HT-29 (cell line): ENCODE measurements at regions not wholly inside any gene's neighbourhood (a gene's known extent, or its start where the extent isn't known, plus 50 kb on each side); places are given as distances from the start of the nearest gene placed in this dataset.
"Not testable (repeated sequence)": the region's sequence is repeated elsewhere in the genome, so short reads cannot be mapped to it uniquely, and the experiment has no call there.

ENCODE experiments used
- DNase-seq: peaks from one replicate; pipeline ENCODE4 v3.0.0-alpha.2; 2015; ENCODE audit warnings: low spot score

DNA sequence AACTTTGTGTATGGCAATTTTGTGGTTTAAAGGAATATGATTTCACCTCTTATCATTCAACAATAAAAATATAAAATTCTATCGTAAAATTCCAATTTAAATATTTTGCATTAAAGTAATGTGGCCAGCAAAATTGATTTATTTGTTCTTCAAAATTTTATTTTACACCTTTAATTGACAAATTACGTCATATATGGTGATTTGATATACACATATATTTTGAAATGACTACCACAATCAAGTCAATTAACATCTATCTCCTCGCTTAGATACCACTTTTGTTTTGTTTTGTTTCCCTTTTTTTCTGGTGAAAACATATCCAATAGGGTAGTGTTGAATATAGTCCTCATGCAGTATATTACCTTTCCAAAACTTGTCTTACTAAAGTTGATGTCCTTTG is 467.6 kb upstream of the HS3ST5 start:
- DNase-seq: no peak

DNA sequence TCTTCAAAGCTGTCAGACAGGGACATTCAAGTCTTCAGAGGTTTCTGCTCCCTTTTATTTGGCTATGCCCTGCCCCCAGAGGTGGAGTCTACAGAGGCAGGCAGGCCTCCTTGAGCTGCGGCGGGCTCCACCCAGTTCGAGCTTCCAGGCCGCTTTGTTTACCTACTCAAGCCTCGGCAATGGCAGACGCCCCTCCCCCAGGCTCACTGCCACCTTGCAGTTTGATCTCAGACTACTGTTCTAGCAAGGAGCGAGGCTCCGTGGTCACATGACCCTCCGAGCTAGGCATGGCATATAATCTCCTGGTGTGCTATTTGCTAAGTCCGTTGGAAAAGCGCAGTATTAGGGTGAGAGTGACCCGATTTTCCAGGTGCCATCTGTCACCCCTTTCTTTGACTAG is 462.6 kb upstream of the HS3ST5 start:
- not testable (repeated sequence) for DNase-seq

DNA sequence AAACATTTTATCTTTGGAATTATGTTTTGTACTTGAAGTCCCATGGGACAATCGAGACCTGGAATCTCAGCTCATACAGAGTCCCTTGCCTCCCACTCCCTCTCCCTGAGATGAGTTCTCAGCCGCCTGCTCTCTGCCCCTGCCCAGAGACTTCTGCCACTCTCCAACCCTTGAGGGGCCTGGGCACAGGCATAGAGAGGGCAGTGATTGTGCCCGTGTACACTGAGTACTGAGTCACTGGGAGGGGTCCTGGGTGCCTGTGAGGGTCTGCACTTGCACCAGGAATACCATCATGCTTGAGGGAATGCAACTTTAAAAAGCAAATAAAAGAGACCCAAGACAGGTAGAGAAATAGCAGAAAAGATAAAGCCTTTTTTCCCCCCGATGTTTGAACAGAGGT is 453.8 kb upstream of the HS3ST5 start:
- DNase-seq: no peak

DNA sequence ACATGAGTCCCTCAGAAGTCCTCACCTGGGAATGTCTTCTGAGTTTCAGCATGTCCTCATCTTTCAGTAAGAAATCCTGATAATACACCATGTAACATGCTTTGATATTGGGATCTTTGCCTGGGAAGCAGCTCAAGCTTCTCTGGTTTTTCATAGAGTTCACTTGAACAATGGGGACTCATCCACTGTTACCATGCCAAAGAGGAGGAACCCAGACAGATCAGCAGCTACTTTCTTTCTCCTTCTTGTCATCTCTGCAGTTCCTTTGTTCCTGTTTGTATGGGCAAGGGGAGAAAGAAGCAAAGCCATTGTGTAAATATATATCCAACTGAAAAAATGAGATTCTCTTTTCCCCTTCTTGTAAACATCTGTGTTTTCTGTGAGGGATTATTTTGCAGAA is 450.6 kb upstream of the HS3ST5 start:
- no peak for DNase-seq

DNA sequence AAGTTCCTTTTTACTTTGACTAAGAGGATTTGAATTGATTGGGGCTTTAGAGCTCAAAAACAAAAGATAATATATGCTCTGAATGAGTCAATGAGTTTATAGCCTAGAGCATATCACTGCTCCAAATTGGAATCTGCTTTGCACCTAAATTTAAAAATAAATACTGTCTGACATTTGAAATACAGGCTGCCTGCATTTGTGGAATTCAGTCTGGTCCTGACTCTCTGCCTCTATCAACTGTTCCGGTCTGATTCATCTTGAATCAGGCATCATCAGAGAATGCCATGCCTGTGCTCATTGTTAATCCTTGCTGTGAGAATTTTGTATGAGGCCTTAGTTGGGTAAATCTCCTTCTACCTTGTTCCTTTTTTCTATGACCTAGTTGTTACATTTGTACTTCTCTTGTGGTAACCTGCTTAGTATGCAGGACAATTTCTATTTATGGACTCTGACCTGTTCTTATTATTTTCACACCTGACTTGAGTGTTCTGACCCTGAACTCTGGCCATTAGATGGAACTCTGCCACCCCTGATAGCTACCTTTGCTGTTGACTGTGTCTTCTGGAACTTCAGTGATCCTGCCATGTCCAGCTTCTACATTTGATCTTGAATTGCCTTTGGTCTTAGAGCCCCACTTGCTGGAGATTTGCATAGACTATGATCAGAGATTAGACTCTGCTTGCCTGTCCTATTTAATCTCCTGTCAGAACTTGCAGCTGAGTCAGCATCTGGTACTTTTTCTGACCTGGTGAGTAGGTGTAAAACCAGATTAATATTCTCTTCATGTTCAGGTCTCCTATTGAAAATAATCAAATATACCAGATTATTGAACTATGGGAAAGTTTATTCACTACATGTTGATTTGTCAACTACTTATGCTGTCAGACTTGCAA is 442.7 kb upstream of the HS3ST5 start:
- no peak for DNase-seq

DNA sequence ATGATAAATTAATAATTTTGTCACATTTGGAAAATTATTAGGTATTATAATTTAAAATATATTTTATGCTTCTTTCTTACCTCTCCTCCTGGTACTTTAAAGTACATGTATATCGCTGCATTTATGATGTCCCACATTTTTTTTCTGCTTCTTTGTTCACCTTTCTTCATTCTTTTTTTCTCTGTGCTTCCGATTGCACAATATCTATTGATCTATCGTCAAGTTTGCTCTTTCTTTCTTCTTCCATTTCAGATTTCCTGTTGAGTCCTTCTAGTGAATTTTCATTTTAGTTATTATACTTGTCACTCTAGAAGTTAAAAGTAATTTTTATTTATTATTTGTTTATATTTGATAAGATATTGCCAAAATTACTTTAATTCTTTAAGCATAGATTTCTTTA is 441.0 kb upstream of the HS3ST5 start:
- DNase-seq: no peak

DNA sequence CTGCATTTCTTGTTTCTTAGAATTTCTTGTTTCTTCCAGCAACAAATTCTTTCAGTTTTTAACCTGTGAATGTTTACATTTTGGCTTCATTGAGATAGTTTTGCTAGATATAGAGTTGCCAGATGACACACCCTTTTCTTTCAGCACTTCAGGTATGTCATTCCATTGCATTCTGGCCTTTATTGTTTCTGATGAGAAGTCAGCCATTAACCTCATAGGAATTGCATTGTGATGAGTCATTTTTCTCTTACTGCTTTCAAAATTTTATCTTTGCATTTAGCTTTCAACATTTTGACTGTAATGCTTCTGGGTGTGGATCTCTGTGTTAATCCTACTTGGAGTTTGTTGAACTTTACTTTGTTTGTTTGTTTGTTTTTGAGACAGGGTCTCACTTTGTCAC is 440.3 kb upstream of the HS3ST5 start:
- DNase-seq: no peak

DNA sequence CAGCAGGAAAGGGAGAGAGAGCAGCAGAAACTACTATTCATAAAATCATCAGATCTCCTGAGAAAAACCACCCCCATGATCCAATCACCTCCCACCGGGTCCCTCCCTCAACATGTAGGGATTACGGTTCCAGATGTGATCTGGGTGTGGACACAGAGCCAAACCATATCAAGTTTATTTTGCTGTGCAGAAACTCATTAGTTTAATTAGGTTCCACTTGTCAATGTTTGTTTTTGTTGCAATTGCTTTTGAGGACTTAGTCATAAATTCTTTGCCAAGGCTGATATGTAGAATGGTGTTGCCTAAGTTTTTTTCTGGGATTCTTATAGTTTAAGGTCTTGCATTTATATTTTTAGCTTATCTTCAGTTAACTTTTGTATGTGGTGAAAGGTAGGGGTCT is 422.0 kb upstream of the HS3ST5 start:
- DNase-seq: no peak

DNA sequence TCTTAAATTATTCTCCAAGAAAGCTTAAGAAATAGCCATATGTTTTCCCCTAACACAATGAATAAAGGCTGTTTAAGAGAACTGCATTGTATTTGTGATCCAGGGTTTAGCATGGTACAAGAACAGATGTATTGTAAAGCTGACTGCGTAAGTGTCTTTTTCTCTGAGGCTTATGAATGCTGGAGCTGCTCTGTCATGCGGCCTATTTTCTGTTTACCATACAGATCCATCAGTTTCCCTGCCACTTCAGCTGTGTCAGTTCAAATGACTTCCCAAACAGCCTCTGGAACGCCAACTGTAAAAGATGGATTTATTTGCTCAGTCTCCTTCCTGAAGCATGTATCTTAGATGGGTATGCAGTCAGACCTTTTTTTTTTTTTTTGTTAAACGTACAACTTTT is 419.3 kb upstream of the HS3ST5 start:
- no peak for DNase-seq

DNA sequence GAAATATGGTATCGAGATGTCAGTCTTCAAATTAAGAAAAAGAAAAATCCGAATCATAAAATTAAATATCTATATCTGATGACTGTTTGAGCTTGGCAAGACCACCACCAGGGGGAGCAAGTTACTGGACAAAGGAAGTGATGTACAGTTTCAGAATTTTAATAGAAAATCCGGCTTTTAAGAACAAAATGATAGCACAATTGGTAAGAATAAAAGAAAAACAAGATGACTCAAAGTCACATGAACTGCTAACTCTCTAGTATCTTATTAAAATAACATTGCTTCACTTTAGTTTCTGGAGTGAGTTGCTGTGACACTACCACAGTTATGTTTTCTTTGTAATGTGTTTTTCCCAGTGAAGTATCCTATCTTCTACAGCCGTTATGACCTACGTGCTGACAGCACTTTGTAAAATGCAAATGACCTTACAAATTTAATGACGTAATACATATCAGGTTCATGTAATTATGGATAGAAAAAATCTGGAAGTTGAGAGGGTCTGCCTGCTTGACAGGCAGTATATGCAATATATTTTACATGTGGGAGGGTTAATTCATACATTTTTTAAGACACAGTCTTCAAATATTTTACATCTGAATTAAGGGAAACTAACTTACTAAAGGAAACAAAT is 405.3 kb upstream of the HS3ST5 start:
- peak; percentile 42 for DNase-seq

DNA sequence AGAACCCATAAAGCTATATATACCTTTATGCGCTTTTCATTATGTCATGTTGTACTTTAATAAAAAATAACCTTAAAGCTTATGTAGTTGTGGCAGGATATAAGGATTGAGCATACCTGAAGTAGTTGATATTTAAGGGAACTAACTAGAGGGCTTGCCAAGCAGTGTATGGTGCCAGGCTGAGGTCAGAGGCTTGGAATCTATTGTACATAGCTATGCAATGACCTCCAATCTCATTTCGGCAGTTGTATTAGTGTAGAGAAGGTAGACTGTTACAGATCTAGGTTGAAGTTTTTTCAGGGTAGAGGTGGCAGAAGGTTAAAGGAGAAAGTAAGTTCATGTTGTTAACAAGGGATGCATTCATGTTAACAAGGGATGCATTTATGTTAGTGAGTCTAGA is 397.7 kb upstream of the HS3ST5 start:
- DNase-seq: no peak

DNA sequence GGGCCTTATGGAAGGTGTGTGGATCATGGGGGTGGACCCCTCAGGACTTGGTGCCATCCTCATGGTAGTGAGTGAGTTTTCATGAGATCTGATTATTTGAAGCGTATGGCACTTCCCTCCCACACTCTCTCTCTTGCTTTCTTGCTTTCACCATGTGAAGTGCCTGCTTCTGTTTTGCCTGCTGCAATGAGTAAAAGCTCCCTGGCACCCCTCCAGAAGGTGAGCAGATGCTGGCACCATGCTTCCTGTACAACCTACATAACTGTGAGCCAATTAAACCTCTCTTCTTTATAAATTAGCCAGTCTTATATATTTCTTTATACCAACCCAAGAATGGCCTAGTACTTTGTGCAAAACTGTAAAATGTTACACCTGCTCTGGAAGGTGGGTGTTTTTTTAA is 396.8 kb upstream of the HS3ST5 start:
- DNase-seq: no peak

DNA sequence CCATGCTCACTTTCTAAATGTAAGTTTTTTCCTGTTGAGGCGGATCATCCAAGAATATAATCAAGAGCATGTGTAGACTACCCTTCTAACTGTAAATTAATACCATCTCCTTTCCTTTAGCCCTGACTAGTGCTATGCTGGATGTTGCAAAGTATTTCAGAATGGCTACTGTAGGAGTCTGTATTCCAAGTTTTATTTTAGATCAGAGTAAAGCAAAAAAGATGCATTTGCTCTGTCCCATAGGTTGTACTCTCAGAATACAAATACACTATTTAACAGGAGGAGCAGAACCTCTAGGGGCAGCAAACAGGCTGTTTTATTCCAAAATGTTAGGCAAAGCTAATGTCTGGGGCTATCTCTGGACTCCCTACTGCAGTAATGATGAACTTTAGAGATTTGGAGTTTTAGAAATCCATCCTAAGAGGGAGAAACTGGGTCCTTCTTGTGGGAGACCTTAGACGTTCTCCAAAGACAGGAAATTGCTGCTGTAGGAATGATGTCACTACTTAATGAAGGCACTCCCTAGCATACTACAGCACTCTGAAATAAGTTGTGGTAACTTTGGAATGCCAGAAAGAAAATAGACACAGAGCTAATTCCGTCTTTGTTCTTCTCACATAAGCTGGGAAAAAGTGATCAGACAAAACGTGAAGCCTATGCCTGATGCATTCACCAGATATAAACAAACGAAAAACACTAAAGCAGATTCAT is 392.4 kb upstream of the HS3ST5 start:
- DNase-seq: no peak

DNA sequence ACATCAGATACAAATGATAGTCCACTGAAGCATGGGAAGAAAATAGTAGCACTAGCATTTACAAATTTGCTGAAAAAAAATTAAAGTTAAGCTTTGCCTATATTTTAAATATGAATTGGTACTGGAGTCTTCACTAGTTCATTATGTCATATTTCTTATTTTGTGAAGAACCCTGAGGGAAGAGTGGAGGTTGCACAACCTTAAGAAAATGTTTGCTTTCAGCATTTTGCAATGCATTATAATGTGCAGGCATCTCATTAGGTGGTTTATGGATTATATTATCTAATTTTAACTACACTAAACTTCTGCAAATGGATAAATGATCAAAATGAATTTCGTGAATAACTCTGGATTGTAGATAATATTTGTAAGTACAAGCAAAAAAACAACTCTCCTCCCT is 390.8 kb upstream of the HS3ST5 start:
- no peak for DNase-seq

DNA sequence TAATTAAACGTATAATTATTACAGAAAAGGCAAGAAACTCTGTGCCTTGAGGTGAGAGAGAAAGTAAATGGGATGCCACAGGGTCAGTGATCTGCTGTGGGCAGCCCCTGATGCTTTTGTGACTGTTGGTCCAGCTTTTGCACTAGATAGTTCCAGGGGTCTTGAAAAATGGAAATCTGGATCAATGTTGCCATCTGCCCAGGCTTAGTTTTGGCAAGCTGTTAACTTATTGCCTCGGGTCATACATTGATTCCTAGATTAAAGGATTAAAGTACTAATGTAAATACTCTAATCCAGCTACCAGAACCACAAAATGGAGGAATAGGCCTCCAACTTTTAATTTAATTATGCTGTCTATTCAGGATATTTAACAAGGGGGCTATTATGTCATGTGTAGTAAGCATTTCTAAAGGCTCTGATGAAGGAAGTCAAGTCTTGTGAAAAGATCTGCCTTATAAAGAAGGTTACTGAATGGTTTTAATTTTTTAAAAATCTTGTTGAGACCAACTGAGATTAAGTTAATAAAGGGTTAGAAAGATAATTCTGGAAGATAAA is 376.0 kb upstream of the HS3ST5 start:
- DNase-seq: no peak

DNA sequence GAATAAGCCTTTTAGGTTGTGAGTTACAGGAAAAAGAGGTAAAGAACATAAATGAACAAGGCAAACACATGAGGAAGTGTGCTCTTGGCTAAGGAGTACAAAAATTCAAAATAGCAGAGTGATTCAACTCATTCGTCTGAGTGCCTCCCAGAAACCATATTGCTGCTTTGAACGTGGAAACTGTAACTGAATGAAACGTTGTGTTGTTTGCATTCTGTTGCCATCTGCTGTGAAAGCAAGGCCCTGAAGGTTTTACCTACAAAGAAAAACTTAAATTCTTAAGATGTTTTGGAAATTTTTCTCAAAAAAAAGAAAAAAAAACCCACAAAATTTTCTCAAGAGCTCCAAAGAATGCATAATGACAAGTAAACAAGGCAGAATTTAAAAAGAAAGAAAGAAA is 375.4 kb upstream of the HS3ST5 start:
- no peak for DNase-seq

DNA sequence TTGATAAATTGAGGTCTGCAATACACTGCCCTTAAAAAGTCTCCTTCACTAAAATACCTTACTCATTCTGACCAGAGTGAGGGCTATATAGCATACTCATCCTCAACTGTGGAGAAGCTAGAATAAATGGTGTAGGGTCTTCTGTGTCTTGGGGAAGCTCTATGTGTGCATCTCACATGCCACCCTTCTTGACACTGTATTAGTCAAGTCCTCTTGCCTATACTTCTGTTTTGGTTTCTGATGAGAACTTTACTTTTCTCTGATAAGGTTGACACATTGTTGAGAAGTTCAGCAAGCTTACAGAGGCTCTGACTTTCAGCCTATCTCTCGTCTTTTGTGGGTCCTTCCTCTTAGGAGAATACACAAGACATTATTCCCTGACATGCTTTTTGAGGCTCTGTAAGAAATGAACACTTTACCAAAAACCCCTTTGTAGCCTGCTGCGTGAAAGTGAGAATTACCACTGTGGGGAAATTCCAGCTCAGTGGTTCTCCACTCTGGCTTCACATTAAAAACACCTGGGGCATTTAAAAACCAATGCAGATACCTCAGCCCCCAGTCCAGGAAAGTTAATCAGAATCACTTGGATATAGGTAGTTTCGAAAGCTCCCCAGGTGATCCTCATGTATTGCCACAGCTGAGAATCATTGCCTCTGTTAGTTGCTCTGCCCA is 372.1 kb upstream of the HS3ST5 start:
- DNase-seq: no peak

DNA sequence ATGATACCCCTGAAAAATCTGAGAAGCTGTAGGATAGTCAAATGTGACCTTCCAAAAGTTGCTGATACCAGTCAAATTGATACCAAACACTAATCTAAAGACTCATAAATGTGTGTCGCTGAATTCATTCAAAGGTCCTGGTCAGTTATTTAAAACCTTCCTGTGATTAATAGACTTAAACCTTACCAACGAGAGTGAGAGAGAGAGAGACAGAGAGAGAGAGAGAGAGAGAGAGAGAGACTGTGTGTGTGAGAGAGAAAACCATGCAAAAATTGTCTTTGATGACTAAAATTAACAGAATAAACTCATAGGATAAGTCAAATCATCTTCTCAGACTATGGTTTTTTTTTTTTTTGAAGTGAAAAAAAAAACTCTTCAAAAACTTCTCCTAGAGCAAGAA is 370.9 kb upstream of the HS3ST5 start:
- no peak for DNase-seq

DNA sequence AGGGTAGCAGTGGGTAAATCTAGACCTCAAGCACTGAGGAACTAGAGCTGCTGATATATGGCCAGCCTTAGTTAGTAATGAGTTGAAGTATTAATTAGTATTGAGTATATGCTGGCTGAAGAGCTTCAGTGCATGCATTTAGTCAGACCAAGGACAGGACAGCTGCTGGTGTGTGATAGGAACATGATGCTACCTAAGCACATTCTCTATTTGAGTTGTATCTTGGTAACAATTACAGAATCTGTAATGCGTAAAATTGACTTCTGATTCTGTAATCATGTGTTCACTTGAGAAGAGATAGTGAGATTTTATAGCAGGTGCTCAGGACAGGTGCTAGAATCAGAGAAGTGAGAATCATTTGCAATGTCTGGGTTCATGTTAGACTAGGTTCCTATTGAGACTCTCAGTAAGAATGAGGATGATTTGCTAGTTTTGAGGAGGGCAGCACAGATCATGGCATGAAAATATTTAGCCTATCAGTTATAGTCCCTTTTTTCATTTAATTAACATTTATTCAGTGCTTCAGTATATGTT is 369.4 kb upstream of the HS3ST5 start:
- DNase-seq: no peak

DNA sequence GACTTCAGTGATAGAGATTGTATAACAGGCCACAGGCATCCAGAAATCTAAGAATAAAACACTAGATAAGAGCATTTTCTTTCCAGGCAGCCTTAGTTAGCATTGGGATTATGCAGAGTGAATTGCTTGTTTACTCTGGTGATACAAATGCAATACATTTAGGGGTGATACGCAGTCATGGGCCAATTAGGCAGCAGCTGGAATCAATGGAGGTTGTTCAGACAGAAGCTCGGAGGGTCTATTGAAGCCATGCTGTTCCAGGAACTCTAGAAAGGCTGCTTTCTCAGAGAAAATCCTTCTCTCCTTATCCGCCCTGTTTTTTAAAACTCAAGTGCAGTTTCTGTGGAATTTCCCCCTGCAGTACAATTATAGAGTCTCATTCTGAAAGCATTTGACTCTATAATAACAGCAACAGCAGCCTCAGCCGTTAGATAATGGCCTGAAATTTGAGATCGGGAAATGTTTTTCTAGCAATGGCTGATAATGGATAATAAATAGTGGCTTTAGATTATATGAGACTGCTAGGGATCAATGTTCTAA is 364.3 kb upstream of the HS3ST5 start:
- no peak for DNase-seq

DNA sequence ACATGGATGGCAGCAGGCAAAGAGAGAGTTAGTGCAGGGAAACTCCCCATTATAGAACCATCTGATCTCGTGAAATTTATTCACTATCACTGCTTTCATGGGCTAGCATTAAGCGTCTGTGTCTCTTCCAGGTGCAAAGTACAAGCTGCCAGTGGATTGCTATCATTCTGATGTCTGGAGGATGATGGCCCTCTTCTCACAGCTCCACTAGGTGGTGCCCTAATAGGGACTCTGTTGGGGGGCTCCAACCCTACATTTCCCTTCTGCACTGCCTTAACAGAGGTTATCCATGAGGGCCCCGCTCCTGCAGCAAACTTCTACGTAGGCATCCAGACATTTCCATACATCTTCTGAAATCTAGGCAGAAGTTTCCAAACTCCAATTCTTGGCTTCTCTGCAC is 347.8 kb upstream of the HS3ST5 start:
- DNase-seq: no peak
